HG03521 (cell line): ENCODE measurements at regions not wholly inside any gene's neighbourhood (a gene's known extent, or its start where the extent isn't known, plus 50 kb on each side); places are given as distances from the start of the nearest gene placed in this dataset.
"Not testable (repeated sequence)": the region's sequence is repeated elsewhere in the genome, so short reads cannot be mapped to it uniquely, and the experiment has no call there.

ENCODE experiments used
- ATAC-seq: cut with Tn5 transposase; IDR thresholded peaks from one replicate; pipeline ENCODE4 v1.9.1; 2021; ENCODE audit warnings: mild to moderate bottlenecking, moderate library complexity; ENCODE audit not compliant: unreplicated experiment

DNA sequence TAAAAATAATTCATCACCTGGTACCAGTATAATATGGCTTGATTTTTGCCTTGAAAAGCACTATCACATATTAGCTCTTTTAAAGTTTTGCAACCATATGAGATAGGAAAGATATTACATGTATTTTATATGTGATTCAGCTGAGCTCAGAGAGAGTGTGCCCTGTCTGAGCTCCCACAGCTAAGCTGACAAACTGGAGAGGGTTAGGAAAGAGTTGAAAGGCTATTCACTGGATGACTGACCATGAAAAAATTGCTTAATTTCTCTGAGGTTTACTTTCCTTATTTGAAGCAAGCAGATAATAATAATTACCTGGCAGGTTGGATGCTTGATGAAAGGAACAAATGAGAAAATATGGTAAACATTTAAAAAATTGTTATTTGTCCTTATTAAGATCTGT is 97.4 kb upstream of the CCDC80 start:
- ATAC-seq, result no peak

DNA sequence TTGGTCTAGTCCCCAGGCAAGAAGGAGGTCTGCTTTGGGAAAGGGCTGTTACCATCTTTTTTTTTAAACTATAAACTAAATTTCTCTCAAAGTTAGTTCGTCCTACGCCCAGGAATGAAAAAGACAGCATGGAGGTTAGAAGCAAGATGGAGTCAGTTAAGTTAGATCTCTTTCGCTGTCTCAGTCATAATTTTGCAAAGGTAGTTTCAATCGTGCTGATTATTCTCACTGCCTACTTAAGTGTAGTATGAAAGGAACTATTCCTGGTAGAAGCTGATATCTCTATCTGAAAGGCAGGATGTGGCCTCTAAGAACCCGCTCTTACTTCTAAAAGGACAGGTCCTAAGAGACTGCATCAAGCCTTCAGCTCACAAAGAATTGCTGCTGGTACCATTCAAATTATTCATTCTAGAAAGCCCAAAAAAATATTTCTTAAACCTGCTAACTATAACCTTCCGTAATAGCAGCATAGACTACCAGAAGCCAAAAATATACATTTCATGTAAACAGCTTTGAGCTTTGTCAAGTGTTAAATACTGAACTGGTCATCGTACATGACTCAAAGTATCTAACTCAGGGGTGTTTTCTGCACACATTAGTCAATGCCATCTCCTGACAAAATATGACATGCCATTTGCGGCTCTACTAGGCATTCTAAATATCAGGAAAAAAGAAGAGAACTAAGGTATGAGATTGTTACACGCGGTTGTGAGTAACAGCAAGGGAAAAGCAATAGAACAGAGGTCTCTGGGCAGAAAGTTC is 96.0 kb upstream of the CCDC80 start:
- ATAC-seq, result no peak

DNA sequence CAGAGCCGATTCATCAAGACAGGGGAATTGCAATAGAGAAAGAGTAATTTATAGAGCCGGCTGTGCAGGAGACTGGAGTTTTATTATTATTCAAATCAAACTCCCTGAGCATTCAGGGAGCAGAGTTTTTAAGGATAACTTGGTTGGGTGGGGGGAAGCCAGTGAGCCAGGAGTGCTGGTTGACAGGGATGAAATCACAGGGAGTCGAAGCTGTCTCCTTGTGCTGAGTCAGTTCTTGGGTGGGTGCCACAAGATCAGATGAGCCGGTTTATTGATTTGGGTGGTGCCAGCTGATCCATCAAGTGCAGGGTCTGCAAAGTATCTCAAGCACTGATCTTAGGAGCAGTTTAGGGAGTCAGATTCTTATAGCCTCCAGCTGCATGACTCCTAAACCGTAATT is 95.4 kb upstream of the CCDC80 start:
- no peak for ATAC-seq

DNA sequence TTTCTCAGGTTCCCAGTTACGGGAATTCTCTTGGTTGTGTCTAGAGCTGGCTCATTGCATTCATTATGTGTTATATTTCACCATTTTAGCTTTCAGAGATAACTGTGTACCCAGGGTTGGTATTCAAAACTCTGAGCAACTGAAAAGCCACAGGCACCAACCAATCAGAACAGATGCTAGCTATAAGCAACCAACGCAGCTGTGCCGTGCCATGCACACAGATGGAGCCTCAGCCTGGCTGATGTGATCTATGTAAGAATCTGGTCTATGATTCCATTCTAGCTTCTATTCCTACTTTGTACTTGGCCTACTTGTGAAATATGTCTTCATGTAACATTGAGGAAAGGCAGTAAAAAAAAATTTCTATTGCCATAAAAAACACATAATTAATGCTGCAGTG is 95.0 kb upstream of the CCDC80 start:
- ATAC-seq, result no peak

DNA sequence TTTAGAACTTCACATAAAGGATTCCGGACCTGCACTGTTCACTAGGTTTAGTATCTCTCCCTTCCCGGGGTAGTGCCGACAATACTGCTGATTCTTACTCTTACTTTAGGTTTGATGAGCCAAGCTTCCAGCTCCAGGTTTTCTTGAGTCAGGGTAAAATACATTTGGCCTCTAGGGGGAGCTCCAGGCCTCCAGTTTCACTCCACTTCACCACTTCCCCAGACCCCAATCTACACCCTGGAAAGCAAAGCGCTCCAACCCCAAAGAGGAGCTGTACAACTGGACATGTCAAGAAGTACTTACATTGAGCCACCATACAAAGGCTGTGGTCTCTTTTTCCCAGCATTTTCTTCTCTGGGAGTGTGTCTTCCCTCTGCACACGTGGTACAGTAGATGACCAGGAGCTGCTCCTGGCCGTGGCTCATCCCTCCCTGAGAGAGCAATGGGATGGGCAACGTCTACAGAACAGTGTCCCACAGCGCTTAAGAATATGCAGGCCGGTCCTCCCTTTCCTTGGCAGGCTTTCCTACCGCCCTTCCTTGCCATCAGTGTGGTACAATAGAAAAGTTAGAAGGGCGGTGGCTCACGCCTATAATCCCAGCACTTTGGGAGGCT is 93.9 kb upstream of the CCDC80 start:
- peak; percentile 71 for ATAC-seq

DNA sequence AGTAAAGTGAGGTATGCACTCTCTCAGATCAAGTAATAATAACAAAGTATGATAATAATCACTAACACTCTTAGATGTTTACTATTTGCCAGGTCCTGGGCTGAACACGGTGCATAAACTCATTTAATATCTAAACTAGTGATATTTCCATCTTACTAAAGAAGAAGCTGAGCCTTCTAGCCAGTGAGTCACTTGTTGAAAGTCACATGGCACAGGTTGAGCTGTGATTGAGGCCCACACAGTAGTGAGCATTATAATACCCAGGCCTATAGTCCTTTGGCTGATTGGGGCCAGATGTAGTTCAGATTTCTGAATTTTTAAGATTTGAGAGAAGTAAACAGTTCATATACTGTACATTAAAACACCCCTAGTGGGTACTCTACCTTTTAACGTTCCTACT is 93.2 kb upstream of the CCDC80 start:
- no peak for ATAC-seq

DNA sequence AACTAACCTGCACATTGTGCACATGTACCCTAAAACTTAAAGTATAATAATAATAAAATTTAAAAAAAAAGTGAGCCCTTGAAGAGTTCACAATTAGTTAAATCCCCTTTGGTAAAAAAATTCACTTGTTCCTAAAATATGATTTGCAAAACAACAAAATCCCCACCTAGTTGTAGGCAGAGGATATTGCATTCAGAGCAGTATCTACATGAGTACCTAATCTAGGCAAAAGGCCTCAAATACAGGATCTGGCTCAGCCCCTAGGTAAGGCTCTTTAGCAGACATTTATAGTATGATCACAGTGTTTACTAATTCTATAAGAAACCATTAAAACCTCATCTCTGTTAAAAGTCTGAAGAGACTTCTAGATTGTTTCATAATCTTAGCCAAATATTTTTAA is 89.3 kb upstream of the CCDC80 start:
- no peak for ATAC-seq

DNA sequence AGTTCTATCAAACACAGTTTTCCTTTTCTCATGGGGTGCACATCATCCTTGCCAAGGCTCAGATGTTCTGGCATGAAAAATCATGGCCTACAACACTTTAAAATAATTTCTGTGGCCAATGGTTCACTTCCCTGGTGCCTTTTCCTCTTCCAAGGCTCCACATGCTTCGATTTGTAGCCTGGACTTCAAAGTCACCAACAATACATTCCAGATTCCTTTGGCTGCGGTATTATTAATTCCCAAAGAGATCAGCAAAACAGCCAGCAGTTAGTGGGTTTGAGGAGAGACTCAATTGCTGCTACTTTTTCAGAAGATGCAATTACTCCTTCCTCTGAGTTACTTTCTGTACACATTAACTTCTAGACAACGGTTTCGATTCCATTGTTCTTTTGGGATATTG is 80.3 kb upstream of the CCDC80 start:
- ATAC-seq, result no peak

DNA sequence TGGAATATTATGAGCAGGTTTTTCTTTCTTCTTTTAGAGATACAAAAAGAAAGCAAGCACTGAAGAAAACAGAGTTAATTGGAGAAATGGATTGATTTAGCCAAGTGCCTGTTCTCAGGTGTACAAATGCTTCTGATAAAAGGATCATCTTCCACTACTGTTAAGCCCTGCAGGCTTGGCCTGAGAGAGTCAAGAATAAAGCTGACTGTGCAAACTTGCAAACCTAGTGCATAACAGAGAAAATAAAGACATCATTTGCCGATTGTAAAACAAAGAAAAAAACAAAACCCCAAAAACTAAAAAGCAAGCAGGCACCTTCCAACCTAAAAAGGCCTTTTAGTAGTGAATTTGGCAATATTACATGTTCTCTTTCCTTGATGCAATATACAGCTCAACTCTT is 78.0 kb upstream of the CCDC80 start:
- no peak for ATAC-seq

DNA sequence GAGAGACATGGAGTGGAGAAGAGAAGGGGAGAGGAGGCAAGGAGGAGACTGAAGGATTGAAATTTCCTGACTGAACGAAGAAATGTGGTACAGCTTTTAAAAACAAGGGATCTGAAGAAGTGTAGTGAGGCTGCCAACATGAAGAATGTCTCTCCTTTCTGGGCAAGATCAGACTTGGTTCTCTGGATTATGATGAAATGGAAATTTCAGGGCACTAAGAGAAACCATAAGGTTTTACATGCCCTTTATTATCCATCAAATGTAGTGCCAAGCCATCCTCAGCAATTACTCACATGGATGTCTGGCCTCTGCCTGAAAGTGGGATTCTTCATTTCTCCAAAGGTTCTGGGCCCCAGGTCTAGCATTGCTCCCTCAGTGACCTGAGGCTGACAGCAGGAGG is 77.6 kb upstream of the CCDC80 start:
- ATAC-seq, result no peak

DNA sequence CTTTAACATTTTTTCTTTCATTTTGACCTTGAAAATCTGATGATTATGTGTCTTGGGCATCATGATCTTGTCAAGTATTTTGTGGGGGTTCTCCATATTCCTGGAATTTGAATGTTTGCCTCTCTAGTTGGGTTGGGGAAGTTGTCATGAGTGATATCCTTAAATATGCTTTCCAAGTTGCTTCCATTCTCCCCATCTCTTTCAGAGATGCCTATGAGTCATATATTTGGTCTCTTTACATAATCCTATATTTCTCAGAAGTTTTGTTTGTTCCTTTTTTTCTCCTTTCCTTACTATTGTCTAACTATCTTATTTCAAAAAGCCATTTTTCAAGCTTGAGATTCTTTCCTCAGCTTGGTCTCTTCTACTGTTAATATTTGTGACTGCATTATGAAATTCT is 69.0 kb upstream of the CCDC80 start:
- no peak for ATAC-seq

DNA sequence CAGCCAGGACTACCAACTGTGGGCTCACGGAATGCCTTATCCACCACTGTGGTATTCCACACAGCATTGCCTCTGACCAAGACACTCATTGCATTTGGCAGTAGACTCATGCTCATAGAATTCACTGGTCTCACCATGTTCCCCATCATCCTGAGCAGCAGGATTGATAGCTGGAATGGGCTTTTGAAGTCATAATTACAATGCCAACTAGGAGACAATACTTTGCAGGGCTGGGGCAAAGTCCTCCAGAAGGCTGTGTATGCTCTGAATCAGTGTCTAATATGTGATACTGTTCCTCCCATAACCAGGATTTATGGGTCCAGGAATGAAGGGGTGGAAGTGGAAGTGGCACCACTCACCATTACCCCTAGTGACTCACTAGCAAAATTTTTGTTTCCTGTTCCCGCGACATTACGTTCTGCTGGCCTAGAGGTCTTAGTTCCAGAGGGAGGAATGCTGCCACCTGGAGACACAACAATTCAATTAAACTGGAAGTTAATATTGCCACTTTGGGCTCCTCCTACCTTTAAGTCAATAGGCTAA is 58.6 kb upstream of the CCDC80 start:
- ATAC-seq, result no peak

DNA sequence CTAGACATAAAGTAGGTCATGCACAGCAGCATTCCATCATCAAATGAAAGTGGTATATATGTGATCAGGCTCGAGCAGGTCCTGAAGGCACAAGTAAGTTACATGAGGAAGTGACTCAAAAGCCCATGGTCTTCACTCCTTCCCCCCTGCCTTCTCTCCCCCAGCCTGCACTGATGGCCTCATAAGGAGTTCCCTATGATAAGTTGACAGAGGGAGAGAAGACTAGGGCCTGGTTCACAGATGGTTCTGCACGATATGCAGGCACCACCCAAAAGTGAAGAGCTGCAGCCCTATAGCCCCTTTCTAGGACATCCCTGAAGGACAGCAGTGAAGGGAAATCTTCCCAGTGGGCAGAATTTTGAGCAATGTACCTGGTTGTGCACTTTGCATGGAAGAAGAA is 57.5 kb upstream of the CCDC80 start:
- ATAC-seq, result not testable (repeated sequence)

DNA sequence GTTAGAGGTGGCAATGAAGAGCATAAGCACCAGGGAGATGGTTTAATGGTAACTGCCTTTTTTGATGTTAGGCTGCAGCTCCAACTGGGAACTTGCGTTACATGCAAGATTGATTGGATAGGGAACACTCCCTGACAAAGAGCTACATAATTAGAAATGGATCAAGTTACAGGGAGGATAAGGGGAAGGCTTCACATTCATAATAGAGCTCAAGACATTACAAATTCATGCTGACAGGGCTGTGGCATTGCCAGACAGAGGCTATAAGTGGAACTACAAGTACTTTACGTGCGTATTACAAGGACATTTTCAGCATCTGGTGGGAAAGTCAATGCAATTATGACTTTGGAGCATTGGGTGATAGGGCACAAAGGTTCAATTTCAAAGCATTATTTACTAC is 55.3 kb upstream of the CCDC80 start:
- ATAC-seq, result not testable (repeated sequence)

DNA sequence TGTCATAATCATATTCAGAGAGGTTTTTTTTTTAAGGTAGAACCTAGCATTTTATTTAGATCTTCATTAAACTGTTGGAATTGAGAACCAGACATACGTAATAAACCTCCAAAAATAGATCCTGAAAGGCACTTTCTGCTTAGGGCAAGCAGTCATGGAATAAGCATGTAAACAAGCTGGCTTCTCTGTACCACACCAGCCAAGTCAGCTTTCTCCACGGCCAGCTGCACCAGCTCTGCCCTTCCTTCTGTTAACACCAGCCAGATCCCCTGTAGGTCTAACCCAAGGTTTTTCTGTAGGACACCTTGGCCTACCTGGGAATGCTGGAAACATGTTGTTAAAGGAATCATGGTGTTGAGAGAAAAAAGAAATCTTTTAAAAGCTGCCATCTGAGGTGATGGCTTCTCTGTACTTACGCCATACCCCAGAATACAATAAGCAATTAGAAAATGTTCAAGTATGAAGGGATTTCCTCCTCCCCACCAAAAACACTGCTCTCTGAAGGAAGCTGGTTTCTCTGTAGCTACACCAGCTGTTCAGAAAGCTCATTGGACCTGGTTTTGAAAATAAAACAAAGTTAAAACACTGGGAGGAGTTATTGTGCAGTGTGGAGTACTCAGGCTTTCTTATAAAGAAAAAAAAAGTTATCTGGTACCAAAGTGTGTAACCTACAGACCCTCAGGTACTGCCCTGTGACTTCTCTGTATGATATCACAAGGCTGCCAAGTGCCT is 54.6 kb upstream of the CCDC80 start:
- not testable (repeated sequence) for ATAC-seq

DNA sequence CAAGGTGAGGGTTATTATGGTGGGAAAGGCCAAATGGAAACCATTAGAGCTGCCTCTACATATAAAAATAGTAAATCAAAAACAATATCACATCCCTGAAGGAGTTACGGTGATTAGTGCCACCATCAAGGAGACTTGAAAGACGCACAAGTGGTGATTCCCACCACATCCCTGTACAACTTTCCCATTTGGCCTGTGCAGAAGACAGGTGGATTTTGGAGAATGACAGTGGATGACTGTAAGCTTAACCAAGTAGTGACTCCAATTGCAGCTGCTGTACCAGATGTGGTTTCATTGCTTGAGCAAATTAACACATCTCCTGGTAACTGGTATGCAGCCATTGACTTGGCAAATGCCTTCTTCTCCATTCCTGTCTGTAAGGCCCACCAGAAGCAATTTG is 54.0 kb upstream of the CCDC80 start:
- not testable (repeated sequence) for ATAC-seq

DNA sequence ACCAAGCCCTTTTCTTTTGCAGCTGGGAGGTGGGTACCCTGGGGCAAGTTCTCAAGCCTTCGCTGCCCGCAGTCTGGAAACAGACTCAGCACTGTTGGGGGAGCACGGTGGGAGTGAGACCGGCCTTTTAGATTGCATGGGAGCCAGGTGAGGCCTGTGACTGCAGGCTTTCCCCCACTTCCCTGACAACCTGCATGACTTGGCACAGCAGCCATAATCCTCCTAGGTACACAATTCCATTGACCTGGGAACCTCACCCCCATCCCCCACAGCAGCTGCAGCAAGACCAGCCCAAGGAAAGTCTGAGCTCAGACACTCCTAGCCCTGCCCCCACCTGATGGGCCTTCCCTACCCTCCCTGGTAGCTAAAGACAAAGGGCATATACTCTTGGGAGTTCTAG is 52.2 kb upstream of the CCDC80 start:
- ATAC-seq, result no peak
